ENCODE measurements at regions not wholly inside any gene's neighbourhood (a gene's known extent, or its start where the extent isn't known, plus 50 kb on each side); places are given as distances from the start of the nearest gene placed in this dataset.

GRCh38 chr9:109723781-109724180 lies 56.2 kb upstream of the PALM2AKAP2 start (continued):
- TF ChIP-seq REST (IDR thresholded peaks at IDR 0.05; ENCODE audit: low read depth, low read length), result no peak

DNA sequence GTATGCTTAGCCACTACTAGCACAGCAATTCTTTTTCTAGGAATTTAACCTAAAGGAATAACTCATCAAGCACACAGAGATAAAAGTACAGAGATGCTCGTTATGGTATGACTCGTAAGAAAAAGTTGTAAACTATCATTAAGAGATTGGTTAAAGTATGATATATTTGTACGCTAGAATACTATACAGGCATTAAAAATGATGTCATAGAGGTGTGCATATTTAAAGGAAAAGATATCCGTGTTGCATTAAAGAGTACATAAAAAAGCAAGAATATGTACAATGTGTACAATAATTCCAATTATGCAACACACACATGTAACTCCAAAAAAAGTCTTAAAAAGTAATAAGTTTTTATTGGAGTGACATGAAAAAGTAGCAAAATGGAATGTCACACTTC lies 54.5 kb upstream of the PALM2AKAP2 start:
- no TSS peak for BruUV-seq (replicated peaks)
- 9% methylated on average over 4 of the region's 4 CpGs for WGBS (ENCODE audit: insufficient coverage, insufficient replicate concordance, low lambda C conversion rate, missing lambda C conversion rate)
- H3K27me3 ChIP-seq (replicated peaks in 1 of 2; ENCODE audit: control insufficient read depth in 2 of 2, insufficient read depth in 2 of 2, low read length in 1 of 2), result no peaks in the 10 kb centered on the region; a peak in 1 of 4 replicates
- ChIA-PET CTCF (no interaction called here), RAD21 (ENCODE audit: unreplicated experiment) (no interaction called here), POLR2A (no interaction called here), SMC1A (ENCODE audit: uncharacterized antibody, unreplicated experiment) (no interaction called here)
- no peaks in the 10 kb centered on the region for H3K4me1 ChIP-seq (ENCODE audit: control insufficient read depth, insufficient read depth, low read length)
- no peak overlapping the region for H3K27ac ChIP-seq (ENCODE audit: control insufficient read depth, insufficient read depth)
- H3K9me3 ChIP-seq (replicated peaks; ENCODE audit: control insufficient read depth, insufficient read depth, low read length), result no peaks in the 10 kb centered on the region
- H2AFZ ChIP-seq (ENCODE audit: control insufficient read depth, low read depth, low read length), result no peak overlapping the region
- in situ Hi-C loops (cut with MboI), result no loop called here
- no peaks in the 10 kb centered on the region for H3K79me2 ChIP-seq (ENCODE audit: control insufficient read depth, insufficient read depth, low read length)
- no peak for ATAC-seq
- no peak overlapping the region for H3K4me3 ChIP-seq
- no peak overlapping the region for H3K9ac ChIP-seq (ENCODE audit: control insufficient read depth, insufficient read depth, low read length)
- FAIRE-seq, result no peak
- H3K36me3 ChIP-seq (ENCODE audit: control insufficient read depth in 2 of 2, insufficient read depth in 2 of 2, low read length in 1 of 2), result no peaks in the 10 kb centered on the region
- DNase-seq (ENCODE audit: low read depth, low spot score), result no peak
- intact Hi-C loops (cut with micrococcal nuclease; ENCODE audit: unreplicated experiment), result no loop called here
- H3K4me2 ChIP-seq (ENCODE audit: control insufficient read depth, insufficient read depth), result no peak overlapping the region
- H4K20me1 ChIP-seq (ENCODE audit: control insufficient read depth, insufficient read depth), result no peaks in the 10 kb centered on the region
- TF ChIP-seq RELA (IDR thresholded peaks at IDR 0.05; ENCODE audit: borderline replicate concordance, partially characterized antibody), result no peak
- no peak for TF ChIP-seq CHD2 (IDR thresholded peaks at IDR 0.05; ENCODE audit: borderline replicate concordance, low read depth, low read length)
- TF ChIP-seq PRDM15 (CRISPR knock-in tag; IDR thresholded peaks at IDR 0.05), result no peak
- TF ChIP-seq NFYB (IDR thresholded peaks at IDR 0.05; ENCODE audit: insufficient read depth, low read depth, low read length), result no peak
- TF ChIP-seq CHD4 (IDR thresholded peaks at IDR 0.05), result no peak
- no peak for TF ChIP-seq SMARCA5 (IDR thresholded peaks at IDR 0.05)
- TF ChIP-seq ZNF592 (IDR thresholded peaks at IDR 0.05), result no peak
- TF ChIP-seq RCOR1 (conservative IDR thresholded peaks at IDR 0.05; ENCODE audit: low read depth, low read length), result no peak
